ENCODE measurements at regions not wholly inside any gene's neighbourhood (a gene's known extent, or its start where the extent isn't known, plus 50 kb on each side); places are given as distances from the start of the nearest gene placed in this dataset.

DNA sequence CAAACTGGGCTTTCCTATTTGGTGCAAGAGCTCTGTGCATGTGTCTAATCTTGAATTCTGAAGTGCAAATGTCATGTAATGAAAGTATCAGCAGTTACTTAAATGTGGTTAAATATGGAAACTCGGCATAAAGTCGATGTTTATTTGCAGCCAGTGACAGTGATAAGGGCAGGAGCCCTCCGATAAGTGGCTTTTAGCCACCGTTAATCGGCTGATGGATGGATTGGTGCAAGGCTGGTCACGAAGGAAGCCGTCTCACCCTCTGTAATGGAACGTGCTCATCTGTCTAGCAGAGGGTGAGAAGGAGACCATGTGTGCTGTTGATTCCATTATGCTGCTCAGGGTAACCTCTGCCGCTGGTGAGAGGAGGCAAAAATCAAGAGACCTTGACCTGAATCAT is 121.8 kb upstream of the PAX6 start (continued):
- TF ChIP-seq, protein P1, sequence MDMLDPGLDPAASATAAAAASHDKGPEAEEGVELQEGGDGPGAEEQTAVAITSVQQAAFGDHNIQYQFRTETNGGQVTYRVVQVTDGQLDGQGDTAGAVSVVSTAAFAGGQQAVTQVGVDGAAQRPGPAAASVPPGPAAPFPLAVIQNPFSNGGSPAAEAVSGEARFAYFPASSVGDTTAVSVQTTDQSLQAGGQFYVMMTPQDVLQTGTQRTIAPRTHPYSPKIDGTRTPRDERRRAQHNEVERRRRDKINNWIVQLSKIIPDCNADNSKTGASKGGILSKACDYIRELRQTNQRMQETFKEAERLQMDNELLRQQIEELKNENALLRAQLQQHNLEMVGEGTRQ (IDR thresholded peaks at IDR 0.05; ENCODE audit: low read length), result no peak
- TF ChIP-seq CBX5 (IDR thresholded peaks at IDR 0.05; ENCODE audit: low read depth, low read length), result no peak
- TF ChIP-seq FOSL1 (IDR thresholded peaks at IDR 0.05; ENCODE audit: insufficient read depth, low read depth, low read length), result no peak
- TF ChIP-seq, protein P2, sequence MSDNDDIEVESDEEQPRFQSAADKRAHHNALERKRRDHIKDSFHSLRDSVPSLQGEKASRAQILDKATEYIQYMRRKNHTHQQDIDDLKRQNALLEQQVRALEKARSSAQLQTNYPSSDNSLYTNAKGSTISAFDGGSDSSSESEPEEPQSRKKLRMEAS (IDR thresholded peaks at IDR 0.05), result no peak

Data from H1 (cell line).